HCEC 1CT (cell line): ENCODE measurements at regions not wholly inside any gene's neighbourhood (a gene's known extent, or its start where the extent isn't known, plus 50 kb on each side); places are given as distances from the start of the nearest gene placed in this dataset.
A peak's percentile ranks its signal among the peaks of the same experiment; 100 is the strongest.
"Not testable (repeated sequence)": the region's sequence is repeated elsewhere in the genome, so short reads cannot be mapped to it uniquely, and the experiment has no call there.

Source experiments
- DNase-seq: peaks from one replicate; pipeline ENCODE4 v3.0.0-alpha.2; 2017

DNA sequence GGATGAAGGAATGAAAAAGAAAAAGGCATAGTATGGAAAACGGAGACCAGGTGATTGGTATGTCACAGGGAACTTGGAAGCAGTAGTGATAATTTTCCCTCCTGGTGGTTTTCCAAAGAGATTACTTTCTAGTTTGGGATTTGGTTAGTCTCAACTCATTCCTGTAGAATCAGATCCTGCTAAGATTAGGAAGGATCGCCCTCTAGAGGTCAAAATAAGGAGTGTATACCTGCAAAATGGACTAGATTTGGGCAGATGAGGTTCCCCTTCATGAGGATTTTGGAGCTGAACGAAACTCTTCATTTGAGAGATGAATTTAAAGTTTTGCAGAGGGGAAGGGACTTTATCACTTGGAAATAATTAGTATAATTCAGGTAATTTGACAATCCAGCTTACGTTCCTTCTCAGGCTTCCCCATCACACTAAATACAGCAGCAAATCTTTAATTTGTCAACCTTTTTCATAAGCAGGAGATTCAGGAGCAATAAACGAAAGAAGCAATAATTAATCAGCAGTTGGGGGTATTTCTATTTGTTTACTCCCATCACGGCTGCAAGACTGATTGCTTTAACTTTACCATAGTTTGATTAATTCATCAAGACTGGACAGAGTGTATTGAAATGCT, 65.2 kb downstream of the CCDC195 start:
- DNase-seq: peak; percentile 55

DNA sequence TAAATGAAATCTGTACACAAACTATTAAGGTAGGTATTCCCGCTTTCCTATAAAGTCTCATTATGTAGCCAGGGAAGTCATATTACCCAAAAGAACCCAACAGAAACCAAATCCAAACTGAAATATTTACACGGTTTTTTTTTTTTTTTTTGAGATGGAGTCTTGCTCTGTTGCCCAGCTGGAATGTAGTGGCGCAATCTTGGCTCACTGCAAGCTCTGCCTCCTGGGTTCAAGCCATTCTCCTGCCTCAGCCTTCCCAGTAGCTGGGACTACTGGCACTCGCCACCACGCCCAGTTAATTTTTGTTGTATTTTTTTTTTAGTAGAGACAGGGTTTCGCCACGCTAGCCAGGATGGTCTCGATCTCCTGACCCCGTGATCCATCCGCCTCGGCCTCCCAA, 62.5 kb upstream of the CUL3 start:
- not testable (repeated sequence) for DNase-seq

DNA sequence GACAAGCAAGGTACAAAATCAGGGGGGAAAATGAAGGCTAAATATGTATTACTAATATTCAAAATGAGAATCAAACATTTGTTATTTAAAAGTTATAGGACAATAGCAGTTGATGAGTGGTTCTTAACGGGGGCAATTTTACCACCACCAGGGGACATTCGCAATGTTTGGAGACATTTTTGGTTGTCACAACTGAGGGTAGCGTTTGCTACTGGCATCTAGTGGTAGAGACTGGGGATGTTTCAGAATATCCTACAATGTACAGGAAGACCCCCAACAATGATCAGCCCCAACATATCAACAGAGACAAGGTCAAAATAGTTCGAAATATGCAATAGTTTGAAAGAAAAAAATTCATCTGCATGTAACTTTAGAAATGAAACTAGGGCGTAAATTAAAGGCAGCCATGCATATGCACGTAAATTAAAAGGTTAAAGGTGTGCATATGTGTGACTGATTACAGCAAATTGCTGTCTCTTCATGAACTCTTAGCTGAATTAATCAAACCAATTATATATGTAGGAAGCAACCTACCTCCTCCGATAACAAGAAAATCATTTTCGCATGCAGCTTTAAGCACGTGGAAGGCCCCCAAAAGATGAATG, 61.2 kb upstream of the CUL3 start:
- DNase-seq: peak; percentile 5

DNA sequence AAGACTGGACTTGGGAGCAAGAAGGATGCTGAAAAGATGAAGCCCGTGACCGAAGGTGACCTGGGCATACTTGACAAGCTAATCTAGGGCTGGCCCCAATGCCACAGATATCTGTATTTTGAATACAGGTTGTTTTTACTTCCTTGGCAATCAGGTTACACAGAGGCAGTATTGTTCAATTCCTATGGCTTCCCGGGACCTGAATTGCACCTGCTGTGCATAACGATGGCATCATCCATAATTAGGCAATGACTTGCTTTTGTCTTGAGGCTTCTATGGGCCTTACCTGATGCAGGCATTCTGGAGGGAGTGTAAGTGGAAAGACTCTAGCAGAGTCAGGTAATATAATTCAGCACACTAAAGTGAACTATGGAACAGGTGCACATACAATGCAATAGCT, 60.6 kb upstream of the CUL3 start:
- no peak for DNase-seq

DNA sequence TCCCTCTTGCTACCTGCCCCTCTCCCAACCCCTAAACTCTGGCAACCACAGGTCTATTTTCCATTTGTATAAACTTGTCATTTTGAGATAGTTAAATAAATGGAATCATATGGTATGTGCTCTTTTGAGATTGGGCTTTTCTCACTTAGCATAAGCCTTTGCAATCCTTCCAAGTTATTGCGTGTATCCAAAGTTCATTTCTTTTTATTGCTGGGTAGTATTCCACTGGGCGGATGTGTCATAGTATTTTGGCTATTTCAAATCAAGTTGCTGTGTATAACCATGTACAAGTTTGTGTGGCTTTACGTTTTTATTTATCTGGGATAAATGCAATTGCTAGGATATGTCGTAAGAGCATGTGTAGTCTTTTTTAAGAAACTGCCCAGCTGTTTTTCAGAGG, 55.5 kb upstream of the CUL3 start:
- DNase-seq: no peak

DNA sequence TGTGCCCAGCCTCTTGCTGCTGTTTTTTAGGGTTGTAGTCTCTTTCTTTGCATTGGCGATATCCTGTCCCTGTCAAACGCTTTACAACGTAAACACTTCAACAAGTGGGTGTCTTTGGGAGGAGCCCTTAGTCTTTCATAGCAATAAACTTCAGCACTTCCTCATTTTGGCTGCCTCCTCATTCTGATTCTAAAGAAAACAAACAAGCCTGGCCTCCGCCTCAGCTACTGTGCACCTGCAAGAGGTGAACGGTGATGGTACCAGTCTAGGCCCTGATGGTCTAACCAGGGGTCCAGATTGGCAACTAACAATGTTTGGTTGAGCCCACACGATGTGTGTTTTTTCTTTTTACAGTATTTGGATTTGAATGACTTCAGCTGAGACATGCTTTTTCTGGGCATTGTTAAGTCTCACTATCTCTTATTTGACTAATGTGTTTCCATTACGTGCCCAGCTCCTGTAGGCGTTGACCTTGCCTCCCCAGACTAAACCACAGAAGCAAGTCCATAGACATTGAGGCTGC, 53.2 kb upstream of the CUL3 start:
- no peak for DNase-seq
